GM23338 (cell line): ENCODE measurements at regions not wholly inside any gene's neighbourhood (a gene's known extent, or its start where the extent isn't known, plus 50 kb on each side); places are given as distances from the start of the nearest gene placed in this dataset.

Source experiments
- ATAC-seq: fragments of 200-7000 bp; cut with Tn5 transposase; 3 replicates; pipeline ENCODE4 v1.9.1; 2020
- DNase-seq: peaks from one replicate; pipeline ENCODE4 v3.0.0-alpha.2; 2015; ENCODE audit warnings: low spot score
- H2AFZ ChIP-seq: fragments of 200-600 bp; sonication (generic); 2 replicates; pipeline ENCODE4 v1.8.0; 2016; ENCODE audit warnings: antibody characterized with exemption, mild to moderate bottlenecking, moderate library complexity
- H3F3A ChIP-seq: fragments of 200-600 bp; sonication (generic); replicated peaks from 2 replicates; pipeline ENCODE4 v1.8.0; 2017; ENCODE audit warnings: antibody characterized with exemption, mixed run types, low read depth
- H3K27ac ChIP-seq: fragments of 200-600 bp; sonication (generic); 2 replicates; pipeline ENCODE4 v1.6.1; 2016; ENCODE audit warnings: low read depth
- H3K27me3 ChIP-seq: fragments of 200-600 bp; sonication (generic); 2 replicates; pipeline ENCODE4 v1.8.0; 2016; ENCODE audit warnings: mild to moderate bottlenecking, mixed run types, moderate library complexity; ENCODE audit not compliant: insufficient read depth
- H3K36me3 ChIP-seq: fragments of 200-600 bp; sonication (generic); 2 replicates; pipeline ENCODE4 v1.8.0; 2016; ENCODE audit warnings: mild to moderate bottlenecking; ENCODE audit not compliant: insufficient read depth
- H3K4me1 ChIP-seq: fragments of 200-600 bp; sonication (generic); 2 replicates; pipeline ENCODE4 v1.8.0; 2016; ENCODE audit warnings: mild to moderate bottlenecking, moderate library complexity; ENCODE audit not compliant: insufficient read depth
- H3K4me2 ChIP-seq: fragments of 200-600 bp; sonication (generic); 2 replicates; pipeline ENCODE4 v1.7.1; 2017; ENCODE audit warnings: mixed run types
- H3K4me3 ChIP-seq: fragments of 200-600 bp; sonication (generic); 2 replicates; pipeline ENCODE4 v1.6.1; 2016; ENCODE audit warnings: mixed run types
- H3K79me2 ChIP-seq: fragments of 200-600 bp; sonication (generic); replicated peaks from 2 replicates; pipeline ENCODE4 v1.8.0; 2017; ENCODE audit warnings: mild to moderate bottlenecking; ENCODE audit not compliant: insufficient read depth
- H3K9me2 ChIP-seq: fragments of 200-600 bp; sonication (generic); 2 replicates; pipeline ENCODE4 v1.8.0; 2017; ENCODE audit not compliant: insufficient read depth
- H4K20me1 ChIP-seq: fragments of 200-600 bp; sonication (generic); replicated peaks from 2 replicates; pipeline ENCODE4 v1.8.0; 2017; ENCODE audit warnings: mild to moderate bottlenecking; ENCODE audit not compliant: insufficient read depth
- H3K27ac Mint-ChIP-seq: 2 replicates; pipeline ENCODE4 v1.8.0; 2020; ENCODE audit warnings: inconsistent platforms, mild to moderate bottlenecking, moderate library complexity, mixed read lengths
- H3K27me3 Mint-ChIP-seq: 3 replicates; pipeline ENCODE4 v1.8.0; 2022; ENCODE audit warnings: low read depth, mild to moderate bottlenecking, moderate library complexity, mixed read lengths, inconsistent platforms; ENCODE audit not compliant: insufficient read depth, poor library complexity
- H3K36me3 Mint-ChIP-seq: 3 replicates; pipeline ENCODE4 v1.8.0; 2021; ENCODE audit warnings: low read depth, mild to moderate bottlenecking, inconsistent platforms, moderate library complexity, mixed read lengths
- H3K4me1 Mint-ChIP-seq: 3 replicates; pipeline ENCODE4 v1.8.0; 2020; ENCODE audit warnings: mild to moderate bottlenecking, inconsistent platforms, mixed read lengths
- H3K4me3 Mint-ChIP-seq: 3 replicates; pipeline ENCODE4 v1.8.0; 2021; ENCODE audit warnings: moderate library complexity, mild to moderate bottlenecking, inconsistent platforms, mixed read lengths
- H3K9me3 Mint-ChIP-seq: 3 replicates; pipeline ENCODE4 v1.8.0; 2020; ENCODE audit warnings: moderate library complexity, mild to moderate bottlenecking, inconsistent platforms, mixed read lengths
- CREB1 ChIP-seq: fragments of 250-450 bp; sonication (Bioruptor Pico); IDR thresholded peaks from 2 replicates; pipeline ENCODE4 v1.5.0; 2020; ENCODE audit warnings: low read depth, mild to moderate bottlenecking, moderate library complexity
- ETS1 ChIP-seq: IDR thresholded peaks from 2 replicates; pipeline ENCODE4 v1.6.1; 2016; ENCODE audit warnings: antibody characterized with exemption
- EZH2phosphoT487 ChIP-seq: fragments of 200-600 bp; sonication (generic); IDR thresholded peaks from one replicate; pipeline ENCODE4 v1.8.1; 2018; ENCODE audit warnings: antibody characterized with exemption; ENCODE audit not compliant: unreplicated experiment
- JUNB ChIP-seq: IDR thresholded peaks from one replicate; pipeline ENCODE4 v1.6.1; 2016; ENCODE audit warnings: antibody characterized with exemption; ENCODE audit not compliant: unreplicated experiment
- REST ChIP-seq: IDR thresholded peaks from one replicate; pipeline ENCODE4 v1.6.1; 2018; ENCODE audit warnings: antibody characterized with exemption; ENCODE audit not compliant: unreplicated experiment
- ZNF331 ChIP-seq: fragments of 250-450 bp; sonication (Bioruptor Pico); IDR thresholded peaks from 2 replicates; pipeline ENCODE4 v1.5.0; 2020; ENCODE audit warnings: low read depth, mild to moderate bottlenecking, moderate library complexity

DNA sequence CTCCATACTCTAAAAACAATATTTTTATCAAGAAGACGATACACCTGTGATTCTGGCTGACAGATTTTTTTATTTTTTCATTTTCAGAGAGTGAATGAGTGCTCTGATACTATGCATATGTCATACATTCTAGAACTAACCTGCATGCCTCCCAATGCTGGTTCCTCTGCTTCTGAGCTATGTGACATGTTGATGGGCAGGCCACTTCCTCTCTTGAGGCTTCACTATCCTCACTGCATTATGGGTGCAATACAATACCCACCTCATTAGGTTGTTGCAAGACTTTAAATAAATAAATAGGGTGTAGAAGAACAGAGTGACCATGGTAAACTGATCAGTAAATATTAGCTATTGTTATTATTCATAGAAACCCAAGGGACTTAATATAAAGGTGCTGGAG lies 408.3 kb downstream of the HNRNPD start:
- no peak overlapping the region for H3K4me2 ChIP-seq
- Mint-ChIP-seq H3K27me3 (no peaks in the 10 kb centered on the region), H3K9me3 (no peaks in the 10 kb centered on the region), H3K4me1 (peaks cover 26% of the 10 kb centered on the region), H3K4me3 (no peak overlapping the region), H3K27ac (peak overlapping the region; percentile 61; the same call in 1 of the 2 replicates), H3K36me3 (no peaks in the 10 kb centered on the region)
- H3K4me1 ChIP-seq = peaks cover 27% of the 10 kb centered on the region
- no peak for TF ChIP-seq ETS1
- no peak for TF ChIP-seq CREB1 (CRISPR knock-in tag)
- no peak for TF ChIP-seq EZH2phosphoT487
- TF ChIP-seq REST = no peak
- H3K36me3 ChIP-seq = no peaks in the 10 kb centered on the region
- no peaks in the 10 kb centered on the region for H3F3A ChIP-seq
- no peak overlapping the region for H2AFZ ChIP-seq
- no peaks in the 10 kb centered on the region for H3K79me2 ChIP-seq
- H3K27ac ChIP-seq = no peak overlapping the region
- peaks cover 2% of the 10 kb centered on the region; the same call in 1 of the 2 replicates for H3K9me2 ChIP-seq
- no peaks in the 10 kb centered on the region for H4K20me1 ChIP-seq
- DNase-seq = no peak
- no peak overlapping the region for H3K4me3 ChIP-seq
- no peaks in the 10 kb centered on the region for H3K27me3 ChIP-seq
- ATAC-seq = no peak

GRCh38 chr4:81963763-81964020 lies 410.1 kb downstream of the HNRNPD start:
- DNase-seq = peak; percentile 67
- H3K27me3 Mint-ChIP-seq = no peaks in the 10 kb centered on the region

More at GRCh38 chr4:81963763-81964020, 410.1 kb downstream of the HNRNPD start:
- H3K27me3 ChIP-seq = no peaks in the 10 kb centered on the region
- H3K9me2 ChIP-seq = no peaks in the 10 kb centered on the region
- H3K4me1 Mint-ChIP-seq = peaks cover 26% of the 10 kb centered on the region
- H3K36me3 ChIP-seq = no peaks in the 10 kb centered on the region
- no peak overlapping the region for H3K4me2 ChIP-seq
- no peaks in the 10 kb centered on the region for H3F3A ChIP-seq
- H3K4me3 Mint-ChIP-seq = no peak overlapping the region
- H3K4me1 ChIP-seq = peaks cover 27% of the 10 kb centered on the region
- no peak overlapping the region for H2AFZ ChIP-seq
- no peak overlapping the region for H3K27ac ChIP-seq
- no peaks in the 10 kb centered on the region for H3K36me3 Mint-ChIP-seq
- H3K27ac Mint-ChIP-seq = peak overlapping the region; percentile 63; the same call in 1 of the 2 replicates
- no peaks in the 10 kb centered on the region for H3K79me2 ChIP-seq
- ATAC-seq = peak; percentile 94
- no peaks in the 10 kb centered on the region for H4K20me1 ChIP-seq
- TF ChIP-seq JUNB (no peak), ZNF331 (CRISPR knock-in tag) (no peak), REST (no peak)
- no peak overlapping the region for H3K4me3 ChIP-seq
- no peaks in the 10 kb centered on the region for H3K9me3 Mint-ChIP-seq
